ENCODE measurements at regions not wholly inside any gene's neighbourhood (a gene's known extent, or its start where the extent isn't known, plus 50 kb on each side); places are given as distances from the start of the nearest gene placed in this dataset.
A peak's percentile ranks its signal among the peaks of the same experiment; 100 is the strongest.

- Histone ChIP-seq H3K4me3 (no peak overlapping the region), H3K9me3 (replicated peaks; ENCODE audit: control insufficient read depth, insufficient read depth, low read depth, low read length) (no peaks in the 10 kb centered on the region), H3K9ac (ENCODE audit: insufficient read depth in 1 of 2, low read depth in 2 of 2, low read length in 2 of 2) (no peak overlapping the region), H3K27ac (ENCODE audit: extremely low read depth, low read depth, low read length) (no peak overlapping the region), H3K27me3 (ENCODE audit: control insufficient read depth in 2 of 2, insufficient read depth in 2 of 2, low read length in 2 of 2) (no peaks in the 10 kb centered on the region), H3K9me1 (ENCODE audit: control insufficient read depth, insufficient read depth, low read length) (no peaks in the 10 kb centered on the region), H4K20me1 (replicated peaks; ENCODE audit: control insufficient read depth, insufficient read depth, low read length) (no peaks in the 10 kb centered on the region), H3K79me2 (ENCODE audit: control insufficient read depth, insufficient read depth, low read length) (no peaks in the 10 kb centered on the region), H2AFZ (ENCODE audit: low read depth, low read length) (no peak overlapping the region), H3K4me1 (replicated peaks in 1 of 2; ENCODE audit: control insufficient read depth in 2 of 2, insufficient read depth in 2 of 2, low read length in 2 of 2) (no peaks in the 10 kb centered on the region), H3K36me3 (ENCODE audit: control insufficient read depth, insufficient read depth, low read length) (no peaks in the 10 kb centered on the region), H3K4me2 (ENCODE audit: insufficient read depth, low read length) (no peak overlapping the region)
- intact Hi-C loops (cut with micrococcal nuclease): no loop called here
- CTCF ChIA-PET (ENCODE audit: low intra/inter-chr PET ratio): no interaction called here
- BruUV-seq (replicated peaks): no TSS peak
- POLR2A ChIA-PET: no interaction called here
- FAIRE-seq (no peak), ATAC-seq (no peak), DNase-seq (ENCODE audit: extremely low read depth in 1 of 4, low spot score in 3 of 4) (peak in 1 of 4 experiments; percentile 3)
- TF ChIP-seq CREB3 (tag; conservative IDR thresholded peaks at IDR 0.05; ENCODE audit: low read depth) (no peak), THRA (IDR thresholded peaks at IDR 0.05) (no peak), RAD21 (CRISPR knock-in tag; conservative IDR thresholded peaks at IDR 0.05 in 1 of 2, IDR thresholded peaks at IDR 0.05 in 1 of 2) (0 out of 4 replicates have a peak, but pooled peaks of 1 of the 2 experiments have one; percentile 13)
- in situ Hi-C loops (cut with MboI): no loop called here
- 0% methylated on average over 2 of the region's 2 CpGs for WGBS (ENCODE audit: insufficient coverage, low coverage, missing lambda C conversion rate)
Observed at GRCh38 chr4:37157476-37158167, 86.9 kb upstream of the NWD2 start.
